ENCODE measurements at regions not wholly inside any gene's neighbourhood (a gene's known extent, or its start where the extent isn't known, plus 50 kb on each side); places are given as distances from the start of the nearest gene placed in this dataset.
"Not testable (repeated sequence)": the region's sequence is repeated elsewhere in the genome, so short reads cannot be mapped to it uniquely, and the experiment has no call there.

DNA sequence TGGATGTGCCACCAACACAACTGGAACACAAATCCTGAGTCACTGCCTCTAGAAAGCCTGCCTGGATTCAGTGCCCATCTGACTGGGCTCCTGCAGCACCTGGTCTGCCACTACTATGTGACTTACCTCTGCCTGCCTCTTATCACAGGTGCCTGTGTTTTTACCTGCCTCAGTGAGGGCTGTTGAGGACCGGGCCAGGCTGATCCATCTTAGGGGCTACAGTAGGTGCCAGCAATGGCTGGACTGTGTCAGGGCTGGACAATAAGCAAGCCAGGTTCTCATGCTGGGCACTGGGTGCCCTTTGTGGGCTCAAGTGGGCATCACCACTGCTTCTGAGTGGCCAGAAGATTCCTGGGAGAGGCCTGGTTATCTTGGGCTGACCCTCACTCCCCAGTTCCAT, 948.6 kb upstream of the TPTE start:
- TF ChIP-seq CTCF (tag by site-specific recombination; IDR thresholded peaks at IDR 0.05); ZSCAN30 (tag by site-specific recombination; IDR thresholded peaks at IDR 0.05); HOXA7 (CRISPR knock-in tag; IDR thresholded peaks at IDR 0.05; ENCODE audit: borderline replicate concordance); YY1 (tag by site-specific recombination; IDR thresholded peaks at IDR 0.05); ZNF558 (tag by site-specific recombination; IDR thresholded peaks at IDR 0.05); ZNF521 (tag by site-specific recombination; IDR thresholded peaks at IDR 0.05); ZNF133 (tag by site-specific recombination; IDR thresholded peaks at IDR 0.05); ZNF423 (tag by site-specific recombination; IDR thresholded peaks at IDR 0.05): not testable (repeated sequence)
- TF ChIP-seq, protein P1, sequence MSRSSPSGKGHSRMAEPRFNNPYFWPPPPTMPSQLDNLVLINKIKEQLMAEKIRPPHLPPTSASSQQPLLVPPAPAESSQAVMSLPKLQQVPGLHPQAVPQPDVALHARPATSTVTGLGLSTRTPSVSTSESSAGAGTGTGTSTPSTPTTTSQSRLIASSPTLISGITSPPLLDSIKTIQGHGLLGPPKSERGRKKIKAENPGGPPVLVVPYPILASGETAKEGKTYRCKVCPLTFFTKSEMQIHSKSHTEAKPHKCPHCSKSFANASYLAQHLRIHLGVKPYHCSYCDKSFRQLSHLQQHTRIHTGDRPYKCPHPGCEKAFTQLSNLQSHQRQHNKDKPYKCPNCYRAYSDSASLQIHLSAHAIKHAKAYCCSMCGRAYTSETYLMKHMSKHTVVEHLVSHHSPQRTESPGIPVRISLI (tag by site-specific recombination; IDR thresholded peaks at IDR 0.05) = not testable (repeated sequence)
- TF ChIP-seq, protein P2, sequence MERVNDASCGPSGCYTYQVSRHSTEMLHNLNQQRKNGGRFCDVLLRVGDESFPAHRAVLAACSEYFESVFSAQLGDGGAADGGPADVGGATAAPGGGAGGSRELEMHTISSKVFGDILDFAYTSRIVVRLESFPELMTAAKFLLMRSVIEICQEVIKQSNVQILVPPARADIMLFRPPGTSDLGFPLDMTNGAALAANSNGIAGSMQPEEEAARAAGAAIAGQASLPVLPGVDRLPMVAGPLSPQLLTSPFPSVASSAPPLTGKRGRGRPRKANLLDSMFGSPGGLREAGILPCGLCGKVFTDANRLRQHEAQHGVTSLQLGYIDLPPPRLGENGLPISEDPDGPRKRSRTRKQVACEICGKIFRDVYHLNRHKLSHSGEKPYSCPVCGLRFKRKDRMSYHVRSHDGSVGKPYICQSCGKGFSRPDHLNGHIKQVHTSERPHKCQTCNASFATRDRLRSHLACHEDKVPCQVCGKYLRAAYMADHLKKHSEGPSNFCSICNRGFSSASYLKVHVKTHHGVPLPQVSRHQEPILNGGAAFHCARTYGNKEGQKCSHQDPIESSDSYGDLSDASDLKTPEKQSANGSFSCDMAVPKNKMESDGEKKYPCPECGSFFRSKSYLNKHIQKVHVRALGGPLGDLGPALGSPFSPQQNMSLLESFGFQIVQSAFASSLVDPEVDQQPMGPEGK (tag by site-specific recombination; IDR thresholded peaks at IDR 0.05) = not testable (repeated sequence)
- TF ChIP-seq, protein P3, sequence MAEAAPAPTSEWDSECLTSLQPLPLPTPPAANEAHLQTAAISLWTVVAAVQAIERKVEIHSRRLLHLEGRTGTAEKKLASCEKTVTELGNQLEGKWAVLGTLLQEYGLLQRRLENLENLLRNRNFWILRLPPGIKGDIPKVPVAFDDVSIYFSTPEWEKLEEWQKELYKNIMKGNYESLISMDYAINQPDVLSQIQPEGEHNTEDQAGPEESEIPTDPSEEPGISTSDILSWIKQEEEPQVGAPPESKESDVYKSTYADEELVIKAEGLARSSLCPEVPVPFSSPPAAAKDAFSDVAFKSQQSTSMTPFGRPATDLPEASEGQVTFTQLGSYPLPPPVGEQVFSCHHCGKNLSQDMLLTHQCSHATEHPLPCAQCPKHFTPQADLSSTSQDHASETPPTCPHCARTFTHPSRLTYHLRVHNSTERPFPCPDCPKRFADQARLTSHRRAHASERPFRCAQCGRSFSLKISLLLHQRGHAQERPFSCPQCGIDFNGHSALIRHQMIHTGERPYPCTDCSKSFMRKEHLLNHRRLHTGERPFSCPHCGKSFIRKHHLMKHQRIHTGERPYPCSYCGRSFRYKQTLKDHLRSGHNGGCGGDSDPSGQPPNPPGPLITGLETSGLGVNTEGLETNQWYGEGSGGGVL (tag by site-specific recombination; IDR thresholded peaks at IDR 0.05) = not testable (repeated sequence)
- TF ChIP-seq, protein P4, sequence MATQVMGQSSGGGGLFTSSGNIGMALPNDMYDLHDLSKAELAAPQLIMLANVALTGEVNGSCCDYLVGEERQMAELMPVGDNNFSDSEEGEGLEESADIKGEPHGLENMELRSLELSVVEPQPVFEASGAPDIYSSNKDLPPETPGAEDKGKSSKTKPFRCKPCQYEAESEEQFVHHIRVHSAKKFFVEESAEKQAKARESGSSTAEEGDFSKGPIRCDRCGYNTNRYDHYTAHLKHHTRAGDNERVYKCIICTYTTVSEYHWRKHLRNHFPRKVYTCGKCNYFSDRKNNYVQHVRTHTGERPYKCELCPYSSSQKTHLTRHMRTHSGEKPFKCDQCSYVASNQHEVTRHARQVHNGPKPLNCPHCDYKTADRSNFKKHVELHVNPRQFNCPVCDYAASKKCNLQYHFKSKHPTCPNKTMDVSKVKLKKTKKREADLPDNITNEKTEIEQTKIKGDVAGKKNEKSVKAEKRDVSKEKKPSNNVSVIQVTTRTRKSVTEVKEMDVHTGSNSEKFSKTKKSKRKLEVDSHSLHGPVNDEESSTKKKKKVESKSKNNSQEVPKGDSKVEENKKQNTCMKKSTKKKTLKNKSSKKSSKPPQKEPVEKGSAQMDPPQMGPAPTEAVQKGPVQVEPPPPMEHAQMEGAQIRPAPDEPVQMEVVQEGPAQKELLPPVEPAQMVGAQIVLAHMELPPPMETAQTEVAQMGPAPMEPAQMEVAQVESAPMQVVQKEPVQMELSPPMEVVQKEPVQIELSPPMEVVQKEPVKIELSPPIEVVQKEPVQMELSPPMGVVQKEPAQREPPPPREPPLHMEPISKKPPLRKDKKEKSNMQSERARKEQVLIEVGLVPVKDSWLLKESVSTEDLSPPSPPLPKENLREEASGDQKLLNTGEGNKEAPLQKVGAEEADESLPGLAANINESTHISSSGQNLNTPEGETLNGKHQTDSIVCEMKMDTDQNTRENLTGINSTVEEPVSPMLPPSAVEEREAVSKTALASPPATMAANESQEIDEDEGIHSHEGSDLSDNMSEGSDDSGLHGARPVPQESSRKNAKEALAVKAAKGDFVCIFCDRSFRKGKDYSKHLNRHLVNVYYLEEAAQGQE (tag by site-specific recombination; IDR thresholded peaks at IDR 0.05) = not testable (repeated sequence)
